ENCODE measurements at regions not wholly inside any gene's neighbourhood (a gene's known extent, or its start where the extent isn't known, plus 50 kb on each side); places are given as distances from the start of the nearest gene placed in this dataset.

GRCh38 chr2:185967335-185967734 is 228.7 kb downstream of the FSIP2 start:
- TF ChIP-seq CTCF (IDR thresholded peaks at IDR 0.05) (no peak), POLR2A (IDR thresholded peaks at IDR 0.05) (no peak)

All from body of pancreas (tissue), 4 donors.